IMR-90 (cell line): ENCODE measurements at regions not wholly inside any gene's neighbourhood (a gene's known extent, or its start where the extent isn't known, plus 50 kb on each side); places are given as distances from the start of the nearest gene placed in this dataset.

Experiments used
- ATAC-seq: fragments of 200-7000 bp; cut with Tn5 transposase; 2 replicates; pipeline ENCODE4 v1.9.1; 2020; ENCODE audit warnings: low read depth, mild to moderate bottlenecking, moderate library complexity
- BruUV-seq: library from RNA; stranded (reverse); fragments of 400-500 nt; replicated peaks from 2 replicates; lab custom pipeline; 2021; lab: Mats Ljungman, UMichigan
- CTCF ChIA-PET: fragments of 300-600 bp; formaldehyde crosslinking; extraction: SDS; loops from one replicate; lab custom pipeline; 2021; ENCODE audit warnings: antibody characterized with exemption; lab: Yijun Ruan, JAX
- POLR2A ChIA-PET: fragments of 300-600 bp; sonication (Branson Sonifier 250); formaldehyde crosslinking; loops from one replicate; lab custom pipeline; 2022; ENCODE audit warnings: antibody characterized with exemption; ENCODE audit not compliant: unreplicated experiment; lab: Charles Lee
- DNase-seq: peaks from one replicate; pipeline ENCODE4 v3.0.0; 2013
- H2AFZ ChIP-seq: replicated peaks from 2 replicates; pipeline ENCODE3; 2013; ENCODE audit warnings: low read length, mild to moderate bottlenecking; ENCODE audit not compliant: poor library complexity
- H2AK5ac ChIP-seq: 2 replicates; pipeline ENCODE4 v1.6.1; 2013; ENCODE audit warnings: low read depth, low read length, inconsistent platforms
- H2AK9ac ChIP-seq: replicated peaks from 2 replicates; pipeline ENCODE3; 2013; ENCODE audit warnings: mild to moderate bottlenecking, low read depth, low read length, moderate library complexity; ENCODE audit not compliant: poor library complexity
- H2BK120ac ChIP-seq: 2 replicates; pipeline ENCODE4 v1.6.1; 2013; ENCODE audit warnings: low read depth, low read length, inconsistent platforms
- H2BK15ac ChIP-seq: 3 replicates; pipeline ENCODE4 v1.6.1; 2013; ENCODE audit warnings: low read depth, low read length, inconsistent platforms
- H2BK20ac ChIP-seq: 2 replicates; pipeline ENCODE4 v1.6.1; 2013; ENCODE audit warnings: low read depth, mild to moderate bottlenecking, inconsistent platforms, low read length, moderate library complexity
- H2BK5ac ChIP-seq: 2 replicates; pipeline ENCODE4 v1.6.1; 2013; ENCODE audit warnings: mild to moderate bottlenecking, low read depth, low read length, inconsistent platforms; ENCODE audit not compliant: poor library complexity, severe bottlenecking
- H3K14ac ChIP-seq: replicated peaks from 2 replicates; pipeline ENCODE4 v1.6.1; 2013; ENCODE audit warnings: low read depth, low read length, inconsistent platforms
- H3K18ac ChIP-seq: 2 replicates; pipeline ENCODE4 v1.6.1; 2013; ENCODE audit warnings: low read depth, low read length, control low read depth
- H3K23ac ChIP-seq: 2 replicates; pipeline ENCODE4 v1.6.1; 2013; ENCODE audit warnings: low read depth, low read length, inconsistent platforms
- H3K27ac ChIP-seq: 2 replicates; pipeline ENCODE4 v1.5.1; 2013; ENCODE audit warnings: mild to moderate bottlenecking, control low read depth, low read length; ENCODE audit not compliant: insufficient read depth
- H3K27me3 ChIP-seq: 2 replicates; pipeline ENCODE4 v1.6.1; 2013; ENCODE audit warnings: low read length; ENCODE audit not compliant: control insufficient read depth, insufficient read depth
- H3K36me3 ChIP-seq: 2 replicates; pipeline ENCODE4 v1.6.1; 2013; ENCODE audit warnings: low read length, mixed read lengths; ENCODE audit not compliant: control insufficient read depth, insufficient read depth
- H3K4ac ChIP-seq: 2 replicates; pipeline ENCODE4 v1.6.1; 2013; ENCODE audit warnings: low read depth, low read length, inconsistent platforms
- H3K4me1 ChIP-seq: 2 replicates; pipeline ENCODE4 v1.6.1; 2013; ENCODE audit warnings: low read length, mixed read lengths; ENCODE audit not compliant: control insufficient read depth, insufficient read depth
- H3K4me2 ChIP-seq: 2 replicates; pipeline ENCODE4 v1.6.1; 2013; ENCODE audit warnings: low read depth, mild to moderate bottlenecking, control low read depth, low read length, moderate library complexity
- H3K4me3 ChIP-seq: 2 replicates; pipeline ENCODE4 v1.5.1; 2013; ENCODE audit warnings: low read depth, mild to moderate bottlenecking, control low read depth, low read length, moderate library complexity; ENCODE audit not compliant: insufficient read depth
- H3K56ac ChIP-seq: 2 replicates; pipeline ENCODE4 v1.6.1; 2013; ENCODE audit warnings: low read length, inconsistent platforms; ENCODE audit not compliant: insufficient read depth; ENCODE audit errors: extremely low read depth
- H3K79me1 ChIP-seq, 2 experiments: 2 replicates each; pipeline ENCODE4 v1.6.1; 2013; ENCODE audit warnings: low read length in 2 of 2, inconsistent platforms in 1 of 2, low read depth in 1 of 2
- H3K9ac ChIP-seq: 2 replicates; pipeline ENCODE4 v1.6.1; 2013; ENCODE audit warnings: low read depth, low read length, control low read depth
- H3K9me1 ChIP-seq: 2 replicates; pipeline ENCODE4 v1.6.1; 2013; ENCODE audit warnings: low read length, inconsistent platforms; ENCODE audit not compliant: insufficient read depth
- H3K9me3 ChIP-seq: 2 replicates; pipeline ENCODE4 v1.6.1; 2013; ENCODE audit warnings: low read length; ENCODE audit not compliant: control insufficient read depth, insufficient read depth
- H4K20me1 ChIP-seq: 2 replicates; pipeline ENCODE4 v1.6.1; 2013; ENCODE audit warnings: low read length, inconsistent platforms; ENCODE audit not compliant: insufficient read depth
- H4K5ac ChIP-seq: 2 replicates; pipeline ENCODE4 v1.6.1; 2013; ENCODE audit warnings: mild to moderate bottlenecking, low read depth, low read length, control low read depth
- H4K8ac ChIP-seq, 2 experiments: 2 replicates each; pipeline ENCODE4 v1.6.1; 2013; ENCODE audit warnings: low read depth in 2 of 2, low read length in 2 of 2, control low read depth in 1 of 2, inconsistent platforms in 1 of 2
- H4K91ac ChIP-seq: 2 replicates; pipeline ENCODE4 v1.6.1; 2013; ENCODE audit warnings: low read depth, low read length, inconsistent platforms; ENCODE audit not compliant: insufficient read depth
- BHLHE40 ChIP-seq: fragments of 150-350 bp; IDR thresholded peaks from 2 replicates; pipeline ENCODE4 v1.6.1; 2016; ENCODE audit warnings: mild to moderate bottlenecking, low read depth, low read length
- FOS ChIP-seq: fragments of 150-350 bp; IDR thresholded peaks from 2 replicates; pipeline ENCODE4 v1.6.1; 2016; ENCODE audit warnings: low read depth, low read length
- MXI1 ChIP-seq: IDR thresholded peaks from 2 replicates; pipeline ENCODE4 v1.6.1; 2012; ENCODE audit warnings: low read depth, mild to moderate bottlenecking, low read length, moderate library complexity, borderline replicate concordance
- RAD21 ChIP-seq: IDR thresholded peaks from 2 replicates; pipeline ENCODE4 v1.6.1; 2012; ENCODE audit warnings: low read length, improper control_type of control experiment
- RCOR1 ChIP-seq: IDR thresholded peaks from 2 replicates; pipeline ENCODE4 v1.6.1; 2012; ENCODE audit warnings: mild to moderate bottlenecking, low read length, improper control_type of control experiment; ENCODE audit not compliant: insufficient replicate concordance
- RFX5 ChIP-seq: IDR thresholded peaks from 2 replicates; pipeline ENCODE4 v1.8.0; 2012; ENCODE audit warnings: low read depth, mild to moderate bottlenecking, low read length, moderate library complexity
- WGBS, 2 experiments: methylation state at CpG; one replicate each; pipeline versions ENCODE4 v1.1.5 to v1.1.7; 2013; ENCODE audit warnings: missing lambda C conversion rate in 2 of 2; ENCODE audit not compliant: insufficient read length in 1 of 2; ENCODE audit errors: extremely low coverage in 2 of 2; 5-methylcytosine and 5-hydroxymethylcytosine counted together
- dilution Hi-C: fragments of 300-500 bp; cut with HindIII; formaldehyde crosslinking; loops from one replicate; pipeline ENCODE4 v1.14.3; 2018; ENCODE audit warnings: low sequenced_read_pairs; ENCODE audit not compliant: unreplicated experiment
- in situ Hi-C: fragments of 300-500 bp; cut with MboI; formaldehyde crosslinking; loops from 3 replicates; pipeline ENCODE4 v1.14.3; 2019; ENCODE audit warnings: low sequenced_read_pairs, inconsistent platforms, mixed read lengths
- intact Hi-C: fragments of 100-400 bp; cut with micrococcal nuclease; formaldehyde crosslinking; loops from 2 replicates; pipeline ENCODE4 v1.10.0; 2022
- TF ChIP-seq, protein P1 (sequence below): fragments of 150-350 bp; IDR thresholded peaks from 2 replicates; pipeline ENCODE4 v1.6.1; 2017; ENCODE audit warnings: mild to moderate bottlenecking, antibody characterized with exemption, low read length, low read depth
- TF ChIP-seq, protein P2 (sequence below): conservative IDR thresholded peaks from 2 replicates; pipeline ENCODE4 v1.5.1; 2012; ENCODE audit warnings: mild to moderate bottlenecking, low read depth, low read length, improper control_type of control experiment

DNA sequence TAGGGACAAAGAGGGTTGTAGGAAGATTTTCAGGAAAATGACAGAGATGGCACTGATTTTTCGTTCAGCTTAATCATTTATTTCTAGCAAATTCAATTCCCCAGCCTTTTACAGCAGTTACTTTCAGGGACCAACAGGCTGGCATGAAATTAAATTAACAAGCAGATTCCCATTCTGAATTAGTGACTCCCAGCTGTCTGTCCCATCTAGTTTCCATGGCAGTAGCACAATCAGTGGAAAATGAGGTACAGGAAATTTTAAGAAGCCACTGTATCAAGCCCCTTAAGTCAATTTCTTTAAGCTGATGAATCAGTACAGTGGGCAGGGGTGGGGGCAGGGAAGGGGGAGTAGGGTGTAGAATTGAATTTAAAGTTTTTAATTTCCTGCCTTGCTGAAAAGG, 121.1 kb upstream of the TEX13C start:
- Histone ChIP-seq H3K56ac (no peak overlapping the region), H3K9me1 (no peaks in the 10 kb centered on the region), H3K4ac (no peak overlapping the region), H4K20me1 (no peaks in the 10 kb centered on the region), H3K27ac (no peak overlapping the region), H3K4me3 (no peak overlapping the region), H3K79me1 (no peaks in the 10 kb centered on the region), H2AFZ (no peak overlapping the region), H2BK15ac (no peak overlapping the region), H3K14ac (no peak overlapping the region), H2BK120ac (no peak overlapping the region), H2BK20ac (no peak overlapping the region), H3K36me3 (no peaks in the 10 kb centered on the region), H3K27me3 (peaks cover 8% of the 10 kb centered on the region; the same call in 1 of the 2 replicates), H2AK9ac (no peak overlapping the region), H3K9me3 (no peaks in the 10 kb centered on the region), H4K91ac (no peak overlapping the region), H3K23ac (no peak overlapping the region), H3K4me2 (no peak overlapping the region), H4K5ac (no peak overlapping the region), H2AK5ac (no peak overlapping the region), H3K18ac (no peak overlapping the region), H4K8ac (no peak overlapping the region), H2BK5ac (no peak overlapping the region), H3K4me1 (no peaks in the 10 kb centered on the region), H3K9ac (no peak overlapping the region)
- dilution Hi-C loops (no loop called here), in situ Hi-C loops (no loop called here), intact Hi-C loops (no loop called here)
- no CpG with 5 or more reads among the region's 1 CpG for WGBS, 2 experiments
- POLR2A ChIA-PET, result no interaction called here
- no TSS peak for BruUV-seq
- CTCF ChIA-PET, result no interaction called here
- no peak for ATAC-seq
- TF ChIP-seq RCOR1, result no peak
- no peak for TF ChIP-seq BHLHE40
- no peak for TF ChIP-seq RAD21
- TF ChIP-seq RFX5, result no peak
- TF ChIP-seq, protein P1, sequence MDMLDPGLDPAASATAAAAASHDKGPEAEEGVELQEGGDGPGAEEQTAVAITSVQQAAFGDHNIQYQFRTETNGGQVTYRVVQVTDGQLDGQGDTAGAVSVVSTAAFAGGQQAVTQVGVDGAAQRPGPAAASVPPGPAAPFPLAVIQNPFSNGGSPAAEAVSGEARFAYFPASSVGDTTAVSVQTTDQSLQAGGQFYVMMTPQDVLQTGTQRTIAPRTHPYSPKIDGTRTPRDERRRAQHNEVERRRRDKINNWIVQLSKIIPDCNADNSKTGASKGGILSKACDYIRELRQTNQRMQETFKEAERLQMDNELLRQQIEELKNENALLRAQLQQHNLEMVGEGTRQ, result no peak
- TF ChIP-seq MXI1, result no peak
- TF ChIP-seq FOS, result no peak
- TF ChIP-seq, protein P2, sequence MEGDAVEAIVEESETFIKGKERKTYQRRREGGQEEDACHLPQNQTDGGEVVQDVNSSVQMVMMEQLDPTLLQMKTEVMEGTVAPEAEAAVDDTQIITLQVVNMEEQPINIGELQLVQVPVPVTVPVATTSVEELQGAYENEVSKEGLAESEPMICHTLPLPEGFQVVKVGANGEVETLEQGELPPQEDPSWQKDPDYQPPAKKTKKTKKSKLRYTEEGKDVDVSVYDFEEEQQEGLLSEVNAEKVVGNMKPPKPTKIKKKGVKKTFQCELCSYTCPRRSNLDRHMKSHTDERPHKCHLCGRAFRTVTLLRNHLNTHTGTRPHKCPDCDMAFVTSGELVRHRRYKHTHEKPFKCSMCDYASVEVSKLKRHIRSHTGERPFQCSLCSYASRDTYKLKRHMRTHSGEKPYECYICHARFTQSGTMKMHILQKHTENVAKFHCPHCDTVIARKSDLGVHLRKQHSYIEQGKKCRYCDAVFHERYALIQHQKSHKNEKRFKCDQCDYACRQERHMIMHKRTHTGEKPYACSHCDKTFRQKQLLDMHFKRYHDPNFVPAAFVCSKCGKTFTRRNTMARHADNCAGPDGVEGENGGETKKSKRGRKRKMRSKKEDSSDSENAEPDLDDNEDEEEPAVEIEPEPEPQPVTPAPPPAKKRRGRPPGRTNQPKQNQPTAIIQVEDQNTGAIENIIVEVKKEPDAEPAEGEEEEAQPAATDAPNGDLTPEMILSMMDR, result no peak
- no peak for DNase-seq
